Hepatocyte (in vitro differentiated cells): ENCODE measurements at regions not wholly inside any gene's neighbourhood (a gene's known extent, or its start where the extent isn't known, plus 50 kb on each side); places are given as distances from the start of the nearest gene placed in this dataset.

Experiments
- EZH2phosphoT487 ChIP-seq: fragments of 200-600 bp; sonication (generic); IDR thresholded peaks from one replicate; pipeline ENCODE4 v1.6.1; 2018; ENCODE audit warnings: antibody characterized with exemption, mild to moderate bottlenecking, low read depth, moderate library complexity; ENCODE audit not compliant: unreplicated experiment, severe bottlenecking
- TF ChIP-seq, protein P1 (sequence below): fragments of 200-600 bp; sonication (generic); IDR thresholded peaks from 2 replicates; pipeline ENCODE4 v1.5.1; 2016; ENCODE audit warnings: antibody characterized with exemption, mild to moderate bottlenecking; ENCODE audit not compliant: poor library complexity

DNA sequence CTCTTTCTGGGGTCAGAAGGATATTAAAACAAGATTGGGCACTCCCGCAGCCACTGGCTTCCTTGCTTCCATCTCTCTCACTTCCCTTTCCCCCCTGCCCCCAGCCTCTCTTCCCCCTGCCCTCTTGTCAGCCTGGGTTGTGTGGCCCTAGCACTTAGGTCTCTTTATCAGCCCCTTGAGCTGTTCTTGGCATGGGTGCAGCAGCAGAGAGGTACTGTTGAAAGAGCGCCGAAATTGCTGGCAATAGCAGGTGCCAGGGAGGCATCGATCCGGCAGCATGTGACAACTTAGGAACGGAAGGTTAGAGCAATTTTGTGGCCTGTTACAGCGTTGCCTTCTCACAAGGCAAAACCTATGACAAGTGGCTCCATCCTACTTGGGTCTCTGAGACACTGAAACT lies 333.1 kb upstream of the IGFBP7 start:
- TF ChIP-seq, protein P1, sequence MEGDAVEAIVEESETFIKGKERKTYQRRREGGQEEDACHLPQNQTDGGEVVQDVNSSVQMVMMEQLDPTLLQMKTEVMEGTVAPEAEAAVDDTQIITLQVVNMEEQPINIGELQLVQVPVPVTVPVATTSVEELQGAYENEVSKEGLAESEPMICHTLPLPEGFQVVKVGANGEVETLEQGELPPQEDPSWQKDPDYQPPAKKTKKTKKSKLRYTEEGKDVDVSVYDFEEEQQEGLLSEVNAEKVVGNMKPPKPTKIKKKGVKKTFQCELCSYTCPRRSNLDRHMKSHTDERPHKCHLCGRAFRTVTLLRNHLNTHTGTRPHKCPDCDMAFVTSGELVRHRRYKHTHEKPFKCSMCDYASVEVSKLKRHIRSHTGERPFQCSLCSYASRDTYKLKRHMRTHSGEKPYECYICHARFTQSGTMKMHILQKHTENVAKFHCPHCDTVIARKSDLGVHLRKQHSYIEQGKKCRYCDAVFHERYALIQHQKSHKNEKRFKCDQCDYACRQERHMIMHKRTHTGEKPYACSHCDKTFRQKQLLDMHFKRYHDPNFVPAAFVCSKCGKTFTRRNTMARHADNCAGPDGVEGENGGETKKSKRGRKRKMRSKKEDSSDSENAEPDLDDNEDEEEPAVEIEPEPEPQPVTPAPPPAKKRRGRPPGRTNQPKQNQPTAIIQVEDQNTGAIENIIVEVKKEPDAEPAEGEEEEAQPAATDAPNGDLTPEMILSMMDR, result no peak
- no peak for TF ChIP-seq EZH2phosphoT487
